ENCODE measurements at regions not wholly inside any gene's neighbourhood (a gene's known extent, or its start where the extent isn't known, plus 50 kb on each side); places are given as distances from the start of the nearest gene placed in this dataset.

DNA sequence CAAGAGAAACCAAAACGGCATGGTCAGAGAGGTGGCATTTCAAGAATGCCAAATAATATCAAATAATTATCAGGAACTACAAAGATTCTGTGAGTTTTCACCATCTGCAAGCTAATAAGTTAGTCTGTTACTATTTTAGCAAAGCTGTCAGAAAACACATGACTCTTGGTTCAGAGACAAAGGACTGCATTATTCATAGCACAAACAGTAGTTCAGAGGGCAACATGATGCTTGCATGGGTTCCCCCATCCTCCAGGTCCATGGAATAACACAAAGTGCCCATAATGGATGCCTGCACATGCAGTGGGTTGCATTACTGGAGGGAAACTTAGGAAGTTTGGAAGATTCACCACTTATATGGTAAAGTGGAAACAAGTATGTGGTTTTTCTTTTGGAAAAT, 228.8 kb upstream of the ALCAM start:
- Histone ChIP-seq H3K9me3 (no peaks in the 10 kb centered on the region), H3K4me1 (no peaks in the 10 kb centered on the region), H3K4me3 (ENCODE audit: low read depth, low read length) (no peak overlapping the region), H3K36me3 (ENCODE audit: control insufficient read depth, insufficient read depth, low read length) (no peaks in the 10 kb centered on the region), H3K27me3 (replicated peaks; ENCODE audit: control insufficient read depth, insufficient read depth, low read length) (no peaks in the 10 kb centered on the region)
- Mint-ChIP-seq H3K9me3 (ENCODE audit: unreplicated experiment) (no peaks in the 10 kb centered on the region), H3K36me3 (ENCODE audit: insufficient read depth, unreplicated experiment) (no peaks in the 10 kb centered on the region), H3K27ac (ENCODE audit: unreplicated experiment) (no peak overlapping the region), H3K4me3 (ENCODE audit: unreplicated experiment) (no peak overlapping the region), H3K4me1 (ENCODE audit: low read depth, unreplicated experiment) (no peaks in the 10 kb centered on the region), H3K27me3 (ENCODE audit: insufficient read depth, unreplicated experiment) (no peaks in the 10 kb centered on the region)
- CTCF ChIA-PET: no interaction called here
- no TSS peak for BruUV-seq (replicated peaks)
- DNase-seq: no peak
- intact Hi-C loops (cut with micrococcal nuclease; ENCODE audit: unreplicated experiment): no loop called here
- POLR2A ChIA-PET: no interaction called here
- no peak for TF ChIP-seq CTCF (IDR thresholded peaks at IDR 0.05; ENCODE audit: insufficient read depth in 1 of 2, low read depth in 1 of 2, low read length in 1 of 2, severe bottlenecking in 1 of 2, unreplicated experiment in 1 of 2)

DNA sequence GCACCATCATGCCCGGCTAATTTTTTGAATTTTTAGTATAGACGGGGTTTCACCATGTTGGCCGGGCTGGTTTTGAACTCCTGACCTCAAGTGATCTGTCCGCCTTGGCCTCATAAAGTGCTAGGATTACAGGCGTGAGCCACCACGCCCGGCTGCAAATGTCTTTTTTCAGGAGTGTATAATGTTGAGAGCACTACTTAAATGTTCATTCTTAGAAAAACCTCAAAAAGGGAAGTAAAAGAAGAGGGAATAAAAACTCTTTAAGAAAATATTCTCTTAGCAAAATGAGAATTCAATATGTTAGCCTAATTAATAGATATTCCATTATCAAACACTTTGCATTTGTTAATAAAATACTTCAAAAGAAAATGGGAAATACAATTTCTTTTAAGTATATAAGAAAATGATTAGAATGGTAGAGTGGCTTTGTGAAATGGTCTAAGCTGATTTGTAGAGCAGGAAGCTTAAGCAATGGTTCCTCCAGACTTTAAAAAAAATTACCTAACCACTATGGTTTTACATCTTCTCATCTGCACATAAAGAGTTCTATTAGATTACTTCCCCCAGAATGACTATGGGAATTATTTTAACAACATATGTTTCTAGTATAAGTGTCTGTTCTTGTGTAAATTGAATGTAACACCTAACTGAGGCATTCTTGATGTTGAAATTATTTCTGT, 226.7 kb upstream of the ALCAM start:
- ChIA-PET CTCF (no interaction called here), POLR2A (no interaction called here)
- Mint-ChIP-seq H3K4me1 (ENCODE audit: low read depth, unreplicated experiment) (no peaks in the 10 kb centered on the region), H3K4me3 (ENCODE audit: unreplicated experiment) (no peak overlapping the region), H3K9me3 (ENCODE audit: unreplicated experiment) (no peaks in the 10 kb centered on the region), H3K27ac (ENCODE audit: unreplicated experiment) (no peak overlapping the region), H3K27me3 (ENCODE audit: insufficient read depth, unreplicated experiment) (no peaks in the 10 kb centered on the region), H3K36me3 (ENCODE audit: insufficient read depth, unreplicated experiment) (no peaks in the 10 kb centered on the region)
- no peak for DNase-seq
- no peaks in the 10 kb centered on the region for H3K4me1 ChIP-seq
- intact Hi-C loops (cut with micrococcal nuclease; ENCODE audit: unreplicated experiment): no loop called here
- no peak overlapping the region for H3K4me3 ChIP-seq (ENCODE audit: low read depth, low read length)
- no peaks in the 10 kb centered on the region for H3K9me3 ChIP-seq
- no peaks in the 10 kb centered on the region for H3K27me3 ChIP-seq (replicated peaks; ENCODE audit: control insufficient read depth, insufficient read depth, low read length)
- H3K36me3 ChIP-seq (ENCODE audit: control insufficient read depth, insufficient read depth, low read length): no peaks in the 10 kb centered on the region
- no peak for TF ChIP-seq CTCF (IDR thresholded peaks at IDR 0.05; ENCODE audit: insufficient read depth in 1 of 2, low read depth in 1 of 2, low read length in 1 of 2, severe bottlenecking in 1 of 2, unreplicated experiment in 1 of 2)
- BruUV-seq (replicated peaks): no TSS peak

GRCh38 chr3:105140899-105141367, 225.8 kb upstream of the ALCAM start:
- Histone ChIP-seq H3K27me3 (replicated peaks; ENCODE audit: control insufficient read depth, insufficient read depth, low read length) (no peaks in the 10 kb centered on the region), H3K4me1 (no peaks in the 10 kb centered on the region), H3K9me3 (no peaks in the 10 kb centered on the region), H3K4me3 (ENCODE audit: low read depth, low read length) (no peak overlapping the region), H3K36me3 (ENCODE audit: control insufficient read depth, insufficient read depth, low read length) (no peaks in the 10 kb centered on the region)
- intact Hi-C loops (cut with micrococcal nuclease; ENCODE audit: unreplicated experiment): no loop called here
- BruUV-seq (replicated peaks): no TSS peak
- no peak for DNase-seq
- H3K27me3 Mint-ChIP-seq (ENCODE audit: insufficient read depth, unreplicated experiment): no peaks in the 10 kb centered on the region
- no peaks in the 10 kb centered on the region for H3K4me1 Mint-ChIP-seq (ENCODE audit: low read depth, unreplicated experiment)
- H3K9me3 Mint-ChIP-seq (ENCODE audit: unreplicated experiment): no peaks in the 10 kb centered on the region
- H3K36me3 Mint-ChIP-seq (ENCODE audit: insufficient read depth, unreplicated experiment): no peaks in the 10 kb centered on the region
- POLR2A ChIA-PET: no interaction called here
- no peak overlapping the region for H3K4me3 Mint-ChIP-seq (ENCODE audit: unreplicated experiment)
- H3K27ac Mint-ChIP-seq (ENCODE audit: unreplicated experiment): no peak overlapping the region
- CTCF ChIA-PET: no interaction called here
- no peak for TF ChIP-seq CTCF (IDR thresholded peaks at IDR 0.05; ENCODE audit: insufficient read depth in 1 of 2, low read depth in 1 of 2, low read length in 1 of 2, severe bottlenecking in 1 of 2, unreplicated experiment in 1 of 2)

Measured in Caco-2 (cell line).